Ramos (cell line): ENCODE measurements at regions not wholly inside any gene's neighbourhood (a gene's known extent, or its start where the extent isn't known, plus 50 kb on each side); places are given as distances from the start of the nearest gene placed in this dataset.
"Not testable (repeated sequence)": the region's sequence is repeated elsewhere in the genome, so short reads cannot be mapped to it uniquely, and the experiment has no call there.

Source experiments
- in situ Hi-C: fragments of 300-500 bp; cut with MboI; formaldehyde crosslinking; loops from one replicate; pipeline ENCODE4 v1.14.3; 2022; ENCODE audit warnings: low sequenced_read_pairs; ENCODE audit not compliant: unreplicated experiment

- in situ Hi-C loops: no loop called here
These were observed 80.0 kb upstream of the FOXQ1 start for GRCh38 chr6:1231941-1232340.

GRCh38 chr6:1230689-1231605 is 81.0 kb upstream of the FOXQ1 start:
- in situ Hi-C loops: no loop called here

- in situ Hi-C loops: no loop called here
These were observed 81.6 kb upstream of the FOXQ1 start for GRCh38 chr6:1230281-1230680.

GRCh38 chr6:1229808-1230207 is 82.1 kb upstream of the FOXQ1 start:
- in situ Hi-C loops: no loop called here

- in situ Hi-C loops: no loop called here
These were observed 82.6 kb upstream of the FOXQ1 start for GRCh38 chr6:1229301-1229700.

- in situ Hi-C loops: no loop called here
These were observed 83.1 kb upstream of the FOXQ1 start for GRCh38 chr6:1228754-1229191.

- in situ Hi-C loops: no loop called here
These were observed 83.8 kb upstream of the FOXQ1 start for GRCh38 chr6:1227935-1228753.

- in situ Hi-C loops: no loop called here
These were observed 84.3 kb upstream of the FOXQ1 start for GRCh38 chr6:1227600-1227934.

- in situ Hi-C loops: no loop called here
These were observed 85.4 kb upstream of the FOXQ1 start for GRCh38 chr6:1226277-1227099.

- in situ Hi-C loops: no loop called here
These were observed 87.4 kb upstream of the FOXQ1 start for GRCh38 chr6:1224514-1224913.

GRCh38 chr6:1222728-1223595 is 88.9 kb upstream of the FOXQ1 start:
- in situ Hi-C loops: no loop called here

- in situ Hi-C loops: no loop called here
These were observed 94.5 kb upstream of the FOXQ1 start for GRCh38 chr6:1217396-1217795.

GRCh38 chr6:1216488-1216974 is 95.4 kb upstream of the FOXQ1 start:
- in situ Hi-C loops: no loop called here

- in situ Hi-C loops: no loop called here
These were observed 95.9 kb upstream of the FOXQ1 start for GRCh38 chr6:1215884-1216487.

GRCh38 chr6:1215023-1215422 is 96.9 kb upstream of the FOXQ1 start:
- in situ Hi-C loops: no loop called here

GRCh38 chr6:1212919-1213318 is 99.0 kb upstream of the FOXQ1 start:
- in situ Hi-C loops: no loop called here

GRCh38 chr6:1212138-1212537 is 99.8 kb upstream of the FOXQ1 start:
- in situ Hi-C loops: not testable (repeated sequence)

GRCh38 chr6:1210631-1211030 is 101.3 kb upstream of the FOXQ1 start:
- in situ Hi-C loops: not testable (repeated sequence)

- in situ Hi-C loops: no loop called here
These were observed 103.0 kb upstream of the FOXQ1 start for GRCh38 chr6:1208876-1209275.
